Central memory CD8-positive, alpha-beta T cell (primary cell): ENCODE measurements at regions not wholly inside any gene's neighbourhood (a gene's known extent, or its start where the extent isn't known, plus 50 kb on each side); places are given as distances from the start of the nearest gene placed in this dataset.

Experiments used
- ATAC-seq: fragments of 150-1000 bp; cut with Tn5 transposase; replicated peaks from 2 replicates; pipeline ENCODE4 v1.10.0; 2022; ENCODE audit warnings: mild to moderate bottlenecking, moderate FRiP score, moderate number of reproducible peaks; ENCODE audit not compliant: poor library complexity, severe bottlenecking; ENCODE audit errors: extremely low read depth
- DNase-seq, 2 donors: peaks; one replicate each; pipeline ENCODE4 v3.0.0; 2021; ENCODE audit warnings: low spot score in 2 of 2
- H3K27ac Mint-ChIP-seq: one replicate; pipeline ENCODE4 v1.8.0; 2022; ENCODE audit warnings: low read depth, mild to moderate bottlenecking, moderate library complexity, mixed read lengths
- H3K27me3 Mint-ChIP-seq: one replicate; pipeline ENCODE4 v1.8.0; 2022; ENCODE audit warnings: mixed read lengths
- H3K36me3 Mint-ChIP-seq: one replicate; pipeline ENCODE4 v1.8.0; 2022; ENCODE audit warnings: mild to moderate bottlenecking, moderate library complexity, mixed read lengths; ENCODE audit not compliant: insufficient read depth
- H3K4me1 Mint-ChIP-seq: one replicate; pipeline ENCODE4 v1.8.0; 2022; ENCODE audit warnings: mixed read lengths
- H3K4me3 Mint-ChIP-seq: one replicate; pipeline ENCODE4 v1.8.0; 2022; ENCODE audit warnings: mild to moderate bottlenecking, moderate library complexity, mixed read lengths
- H3K9me3 Mint-ChIP-seq: one replicate; pipeline ENCODE4 v1.8.0; 2022; ENCODE audit warnings: mixed read lengths

- H3K36me3 Mint-ChIP-seq, result no peaks in the 10 kb centered on the region
- no peak for DNase-seq
- H3K27ac Mint-ChIP-seq, result no peak overlapping the region
- no peak overlapping the region for H3K4me3 Mint-ChIP-seq
- H3K9me3 Mint-ChIP-seq, result peaks cover 19% of the 10 kb centered on the region
- ATAC-seq, result no peak
- no peaks in the 10 kb centered on the region for H3K4me1 Mint-ChIP-seq
- H3K27me3 Mint-ChIP-seq, result no peaks in the 10 kb centered on the region
Measured at GRCh38 chr11:15737320-15737719, 619.0 kb downstream of the SOX6 start.

- Mint-ChIP-seq H3K27ac (no peak overlapping the region), H3K27me3 (no peaks in the 10 kb centered on the region), H3K4me3 (no peak overlapping the region), H3K9me3 (peaks cover 21% of the 10 kb centered on the region), H3K36me3 (no peaks in the 10 kb centered on the region), H3K4me1 (no peaks in the 10 kb centered on the region)
- ATAC-seq, result no peak
- no peak for DNase-seq
Measured at GRCh38 chr11:15738931-15739330, 617.4 kb downstream of the SOX6 start.

- DNase-seq (no peak), ATAC-seq (no peak)
- Mint-ChIP-seq H3K9me3 (peaks cover 19% of the 10 kb centered on the region), H3K27me3 (no peaks in the 10 kb centered on the region), H3K4me1 (no peaks in the 10 kb centered on the region), H3K4me3 (no peak overlapping the region), H3K27ac (no peak overlapping the region), H3K36me3 (no peaks in the 10 kb centered on the region)
Measured at GRCh38 chr11:15742626-15743519, 613.5 kb downstream of the SOX6 start.

GRCh38 chr11:15744693-15745092 lies 611.7 kb downstream of the SOX6 start:
- no peak overlapping the region for H3K4me3 Mint-ChIP-seq
- no peaks in the 10 kb centered on the region for H3K27me3 Mint-ChIP-seq
- H3K4me1 Mint-ChIP-seq, result no peaks in the 10 kb centered on the region
- H3K36me3 Mint-ChIP-seq, result no peaks in the 10 kb centered on the region
- peaks cover 19% of the 10 kb centered on the region for H3K9me3 Mint-ChIP-seq
- ATAC-seq, result no peak
- H3K27ac Mint-ChIP-seq, result no peak overlapping the region
- DNase-seq, result no peak

- Mint-ChIP-seq H3K27ac (no peak overlapping the region), H3K9me3 (peaks cover 14% of the 10 kb centered on the region), H3K27me3 (no peaks in the 10 kb centered on the region), H3K4me1 (no peaks in the 10 kb centered on the region), H3K36me3 (no peaks in the 10 kb centered on the region), H3K4me3 (no peak overlapping the region)
- DNase-seq (no peak), ATAC-seq (no peak)
Measured at GRCh38 chr11:15745266-15745665, 611.1 kb downstream of the SOX6 start.

- no peaks in the 10 kb centered on the region for H3K27me3 Mint-ChIP-seq
- ATAC-seq, result no peak
- H3K9me3 Mint-ChIP-seq, result peaks cover 17% of the 10 kb centered on the region
- no peak overlapping the region for H3K4me3 Mint-ChIP-seq
- H3K27ac Mint-ChIP-seq, result no peak overlapping the region
- DNase-seq, result no peak
- H3K36me3 Mint-ChIP-seq, result no peaks in the 10 kb centered on the region
- H3K4me1 Mint-ChIP-seq, result no peaks in the 10 kb centered on the region
Measured at GRCh38 chr11:15747671-15748070, 608.7 kb downstream of the SOX6 start.

GRCh38 chr11:15748132-15748531 lies 608.2 kb downstream of the SOX6 start:
- Mint-ChIP-seq H3K4me1 (no peaks in the 10 kb centered on the region), H3K27ac (no peak overlapping the region), H3K9me3 (peaks cover 17% of the 10 kb centered on the region), H3K27me3 (no peaks in the 10 kb centered on the region), H3K36me3 (no peaks in the 10 kb centered on the region), H3K4me3 (no peak overlapping the region)
- ATAC-seq, result no peak
- DNase-seq, result no peak

GRCh38 chr11:15748741-15749140 lies 607.6 kb downstream of the SOX6 start:
- Mint-ChIP-seq H3K36me3 (no peaks in the 10 kb centered on the region), H3K9me3 (peaks cover 17% of the 10 kb centered on the region), H3K27ac (no peak overlapping the region), H3K4me1 (no peaks in the 10 kb centered on the region), H3K4me3 (no peak overlapping the region), H3K27me3 (no peaks in the 10 kb centered on the region)
- DNase-seq (no peak), ATAC-seq (no peak)

- H3K27me3 Mint-ChIP-seq, result no peaks in the 10 kb centered on the region
- no peak overlapping the region for H3K27ac Mint-ChIP-seq
Measured at GRCh38 chr11:15750535-15751308, 605.6 kb downstream of the SOX6 start.

GRCh38 chr11:15754221-15754620 lies 602.1 kb downstream of the SOX6 start:
- Mint-ChIP-seq H3K4me1 (no peaks in the 10 kb centered on the region), H3K27me3 (no peaks in the 10 kb centered on the region), H3K9me3 (peaks cover 13% of the 10 kb centered on the region), H3K4me3 (no peak overlapping the region), H3K27ac (no peak overlapping the region), H3K36me3 (no peaks in the 10 kb centered on the region)
- no peak for DNase-seq
- ATAC-seq, result no peak

More at GRCh38 chr11:15750535-15751308, 605.6 kb downstream of the SOX6 start:
- peaks cover 13% of the 10 kb centered on the region for H3K9me3 Mint-ChIP-seq
- DNase-seq (no peak), ATAC-seq (no peak)
- H3K36me3 Mint-ChIP-seq, result no peaks in the 10 kb centered on the region
- H3K4me3 Mint-ChIP-seq, result no peak overlapping the region
- no peaks in the 10 kb centered on the region for H3K4me1 Mint-ChIP-seq

GRCh38 chr11:15757048-15757698 lies 599.2 kb downstream of the SOX6 start:
- DNase-seq (no peak), ATAC-seq (no peak)
- no peaks in the 10 kb centered on the region for H3K27me3 Mint-ChIP-seq
- no peak overlapping the region for H3K4me3 Mint-ChIP-seq
- no peak overlapping the region for H3K27ac Mint-ChIP-seq
- H3K36me3 Mint-ChIP-seq, result no peaks in the 10 kb centered on the region
- no peaks in the 10 kb centered on the region for H3K4me1 Mint-ChIP-seq
- H3K9me3 Mint-ChIP-seq, result peaks cover 9% of the 10 kb centered on the region

GRCh38 chr11:15758857-15759465 lies 597.4 kb downstream of the SOX6 start:
- Mint-ChIP-seq H3K36me3 (no peaks in the 10 kb centered on the region), H3K4me3 (no peak overlapping the region), H3K4me1 (no peaks in the 10 kb centered on the region), H3K9me3 (peaks cover 6% of the 10 kb centered on the region), H3K27me3 (no peaks in the 10 kb centered on the region), H3K27ac (no peak overlapping the region)
- no peak for ATAC-seq
- DNase-seq, result no peak
